ENCODE measurements at regions not wholly inside any gene's neighbourhood (a gene's known extent, or its start where the extent isn't known, plus 50 kb on each side); places are given as distances from the start of the nearest gene placed in this dataset.

GRCh38 chr2:188795762-188796161 lies 178.4 kb upstream of the COL3A1 start:
- ATAC-seq (ENCODE audit: insufficient number of reproducible peaks, low FRiP score, low read depth) = no peak
- no peak overlapping the region for H3K27ac ChIP-seq
- no peaks in the 10 kb centered on the region for H3K4me1 ChIP-seq (ENCODE audit: control insufficient read depth in 1 of 2, low read depth in 2 of 2)
- H3K4me3 ChIP-seq = no peak overlapping the region
- H3K27me3 ChIP-seq (replicated peaks; ENCODE audit: insufficient read depth) = no peaks in the 10 kb centered on the region
- no peaks in the 10 kb centered on the region for H3K36me3 ChIP-seq
- no peak for DNase-seq (ENCODE audit: low spot score)
- TF ChIP-seq CTCF (IDR thresholded peaks at IDR 0.05) = no peak
- H3K9me3 ChIP-seq = no peaks in the 10 kb centered on the region

GRCh38 chr2:188797371-188797770 lies 176.8 kb upstream of the COL3A1 start:
- ATAC-seq (ENCODE audit: insufficient number of reproducible peaks, low FRiP score, low read depth) = no peak
- Histone ChIP-seq H3K36me3 (no peaks in the 10 kb centered on the region), H3K27me3 (replicated peaks; ENCODE audit: insufficient read depth) (no peaks in the 10 kb centered on the region), H3K9me3 (no peaks in the 10 kb centered on the region), H3K4me1 (ENCODE audit: control insufficient read depth in 1 of 2, low read depth in 2 of 2) (no peaks in the 10 kb centered on the region), H3K27ac (no peak overlapping the region), H3K4me3 (no peak overlapping the region)
- no peak for DNase-seq (ENCODE audit: low spot score)
- TF ChIP-seq CTCF (IDR thresholded peaks at IDR 0.05) = no peak

- Histone ChIP-seq H3K36me3 (no peaks in the 10 kb centered on the region), H3K4me3 (no peak overlapping the region), H3K27ac (no peak overlapping the region), H3K4me1 (ENCODE audit: control insufficient read depth in 1 of 2, low read depth in 2 of 2) (no peaks in the 10 kb centered on the region), H3K27me3 (replicated peaks; ENCODE audit: insufficient read depth) (no peaks in the 10 kb centered on the region), H3K9me3 (peaks cover 7% of the 10 kb centered on the region)
- DNase-seq (ENCODE audit: low spot score) (no peak), ATAC-seq (ENCODE audit: insufficient number of reproducible peaks, low FRiP score, low read depth) (no peak)
- no peak for TF ChIP-seq CTCF (IDR thresholded peaks at IDR 0.05)
Observed at GRCh38 chr2:188798159-188798558, 176.0 kb upstream of the COL3A1 start.

GRCh38 chr2:188805219-188805618 lies 169.0 kb upstream of the COL3A1 start:
- no peaks in the 10 kb centered on the region for H3K27me3 ChIP-seq (replicated peaks; ENCODE audit: insufficient read depth)
- no peak for DNase-seq (ENCODE audit: low spot score)
- TF ChIP-seq CTCF (IDR thresholded peaks at IDR 0.05) = no peak
- no peak overlapping the region for H3K27ac ChIP-seq
- no peaks in the 10 kb centered on the region for H3K4me1 ChIP-seq (ENCODE audit: control insufficient read depth in 1 of 2, low read depth in 2 of 2)
- H3K4me3 ChIP-seq = no peak overlapping the region
- H3K36me3 ChIP-seq = no peaks in the 10 kb centered on the region
- ATAC-seq (ENCODE audit: insufficient number of reproducible peaks, low FRiP score, low read depth) = no peak
- peaks cover 21% of the 10 kb centered on the region for H3K9me3 ChIP-seq

GRCh38 chr2:188808947-188809355 lies 165.2 kb upstream of the COL3A1 start:
- no peaks in the 10 kb centered on the region for H3K36me3 ChIP-seq
- DNase-seq (ENCODE audit: low spot score) (no peak), ATAC-seq (ENCODE audit: insufficient number of reproducible peaks, low FRiP score, low read depth) (no peak)
- peaks cover 6% of the 10 kb centered on the region for H3K9me3 ChIP-seq
- H3K27me3 ChIP-seq (replicated peaks; ENCODE audit: insufficient read depth) = no peaks in the 10 kb centered on the region
- peaks cover 7 to 24% of the 10 kb centered on the region in 2 donors for H3K4me1 ChIP-seq (ENCODE audit: control insufficient read depth in 1 of 2, low read depth in 2 of 2)
- no peak overlapping the region for H3K4me3 ChIP-seq
- TF ChIP-seq CTCF (IDR thresholded peaks at IDR 0.05) = no peak
- no peak overlapping the region for H3K27ac ChIP-seq
